ENCODE measurements at regions not wholly inside any gene's neighbourhood (a gene's known extent, or its start where the extent isn't known, plus 50 kb on each side); places are given as distances from the start of the nearest gene placed in this dataset.

DNA sequence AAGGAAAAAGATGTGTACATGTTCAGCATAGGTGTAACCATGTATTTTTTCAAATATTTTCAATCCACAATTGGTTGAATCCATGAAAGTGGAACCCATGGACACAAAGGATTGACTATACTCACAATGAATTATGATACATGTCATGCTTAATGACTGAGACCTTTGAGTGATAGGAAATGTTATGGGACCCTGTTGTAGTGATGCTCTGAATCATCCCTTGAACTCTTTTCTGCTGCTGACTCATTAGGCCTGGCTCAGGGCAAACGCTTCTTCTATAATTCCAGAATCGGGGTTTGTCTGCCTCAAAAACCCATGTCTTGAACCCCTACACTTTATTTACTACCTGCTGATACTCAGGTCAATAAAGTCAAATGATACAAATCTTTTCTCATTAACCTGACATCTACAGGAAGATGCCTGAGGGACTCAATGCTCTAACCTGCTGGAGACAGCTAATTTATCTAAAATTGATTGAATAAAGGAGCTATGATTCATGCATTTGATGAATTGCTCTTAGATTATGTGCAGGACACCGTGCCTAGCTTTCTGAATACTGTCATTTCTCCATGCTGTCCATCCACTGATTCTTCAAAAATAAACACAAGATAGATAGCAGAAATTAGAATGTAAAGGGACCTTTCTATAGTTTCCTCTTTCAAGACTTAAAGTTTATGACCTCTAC, 260.1 kb downstream of the PRELID2 start:
- no peak overlapping the region for H3K4me3 ChIP-seq (ENCODE audit: low read depth, low read length)
- TF ChIP-seq, protein P1, sequence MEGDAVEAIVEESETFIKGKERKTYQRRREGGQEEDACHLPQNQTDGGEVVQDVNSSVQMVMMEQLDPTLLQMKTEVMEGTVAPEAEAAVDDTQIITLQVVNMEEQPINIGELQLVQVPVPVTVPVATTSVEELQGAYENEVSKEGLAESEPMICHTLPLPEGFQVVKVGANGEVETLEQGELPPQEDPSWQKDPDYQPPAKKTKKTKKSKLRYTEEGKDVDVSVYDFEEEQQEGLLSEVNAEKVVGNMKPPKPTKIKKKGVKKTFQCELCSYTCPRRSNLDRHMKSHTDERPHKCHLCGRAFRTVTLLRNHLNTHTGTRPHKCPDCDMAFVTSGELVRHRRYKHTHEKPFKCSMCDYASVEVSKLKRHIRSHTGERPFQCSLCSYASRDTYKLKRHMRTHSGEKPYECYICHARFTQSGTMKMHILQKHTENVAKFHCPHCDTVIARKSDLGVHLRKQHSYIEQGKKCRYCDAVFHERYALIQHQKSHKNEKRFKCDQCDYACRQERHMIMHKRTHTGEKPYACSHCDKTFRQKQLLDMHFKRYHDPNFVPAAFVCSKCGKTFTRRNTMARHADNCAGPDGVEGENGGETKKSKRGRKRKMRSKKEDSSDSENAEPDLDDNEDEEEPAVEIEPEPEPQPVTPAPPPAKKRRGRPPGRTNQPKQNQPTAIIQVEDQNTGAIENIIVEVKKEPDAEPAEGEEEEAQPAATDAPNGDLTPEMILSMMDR (IDR thresholded peaks at IDR 0.05; ENCODE audit: borderline replicate concordance, insufficient read depth, low read depth, low read length), result no peak

DNA sequence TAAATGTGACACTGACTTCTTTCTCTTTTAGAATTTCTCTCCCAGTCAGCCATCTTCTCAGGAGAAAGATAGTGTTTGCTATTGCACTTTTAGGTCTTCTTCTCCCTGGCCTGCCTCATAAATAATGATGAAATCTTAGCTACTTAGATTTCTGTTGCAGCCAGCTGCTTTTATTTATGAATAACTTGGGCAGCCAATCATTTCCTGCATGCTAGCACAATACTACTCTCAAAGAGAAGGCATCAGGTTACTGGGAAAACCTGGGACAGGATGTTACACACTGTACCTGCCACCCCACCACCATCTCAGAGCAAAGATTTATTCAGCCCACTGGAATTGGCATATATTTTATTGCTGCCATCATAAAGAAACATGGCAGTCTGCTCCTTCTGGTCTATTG, 266.6 kb downstream of the PRELID2 start:
- TF ChIP-seq, protein P1 (IDR thresholded peaks at IDR 0.05; ENCODE audit: borderline replicate concordance, insufficient read depth, low read depth, low read length), result no peak

DNA sequence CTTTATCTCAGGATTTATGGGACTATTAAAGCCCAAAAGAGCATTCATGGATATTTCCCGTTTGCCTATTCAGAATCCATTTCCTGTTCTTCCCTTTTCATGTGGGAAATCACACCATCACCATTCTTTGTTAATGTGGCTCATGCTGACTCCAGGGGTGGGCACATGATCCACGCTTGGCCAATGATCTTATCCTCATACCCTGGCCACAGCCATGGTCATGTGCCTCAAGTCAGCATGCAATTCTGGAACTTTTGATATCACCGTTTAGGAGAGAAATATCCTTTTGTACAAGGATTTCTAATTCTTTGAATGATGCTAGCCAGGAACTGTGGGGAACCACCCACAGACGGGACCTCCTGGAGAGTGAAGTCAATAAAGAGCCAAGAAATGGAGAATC, 272.2 kb downstream of the PRELID2 start:
- H3K4me3 ChIP-seq (ENCODE audit: low read depth, low read length), result no peak overlapping the region
- TF ChIP-seq, protein P1 (IDR thresholded peaks at IDR 0.05; ENCODE audit: borderline replicate concordance, insufficient read depth, low read depth, low read length), result no peak

More for the DNA sequence above, 266.6 kb downstream of the PRELID2 start:
- no peak overlapping the region for H3K4me3 ChIP-seq (ENCODE audit: low read depth, low read length)

DNA sequence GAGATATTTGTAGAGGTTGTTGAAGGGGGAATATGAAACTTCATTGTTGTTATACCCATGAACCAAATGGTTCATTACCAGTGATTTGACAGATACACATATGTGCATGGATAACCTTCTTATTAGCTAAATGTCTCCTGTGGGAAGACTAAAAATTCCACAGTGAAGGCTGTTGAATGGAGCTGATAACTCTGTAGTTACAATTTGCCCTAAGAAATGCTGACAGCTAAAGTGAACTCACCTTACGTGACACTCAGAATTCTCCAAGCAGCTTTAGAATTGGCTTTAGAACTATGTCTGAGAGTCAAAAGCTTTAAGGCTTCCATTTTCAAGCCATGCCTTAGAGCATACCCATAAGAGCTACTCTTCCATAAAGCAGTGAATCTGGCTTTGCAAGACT, 276.9 kb downstream of the PRELID2 start:
- no peak overlapping the region for H3K4me3 ChIP-seq (ENCODE audit: low read depth, low read length)
- TF ChIP-seq, protein P1 (IDR thresholded peaks at IDR 0.05; ENCODE audit: borderline replicate concordance, insufficient read depth, low read depth, low read length), result no peak

DNA sequence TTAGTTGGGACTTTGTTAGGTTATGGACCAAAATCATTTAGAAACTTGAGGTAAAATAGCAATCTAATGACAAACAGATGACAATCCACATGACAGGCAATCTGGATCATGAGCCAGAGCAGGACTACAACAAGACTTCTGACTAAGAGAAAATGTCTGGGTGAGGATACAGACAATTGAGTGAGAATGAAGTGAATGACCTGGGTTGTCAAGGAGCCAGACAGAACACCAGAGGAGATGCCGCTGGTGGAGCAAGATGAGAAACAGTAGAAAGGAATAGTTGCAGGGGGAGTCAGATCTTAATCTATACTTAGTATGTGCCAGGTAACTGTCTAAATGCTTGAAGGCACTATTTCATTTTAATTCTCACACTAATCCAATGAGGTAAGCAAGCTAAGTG, 277.8 kb downstream of the PRELID2 start:
- TF ChIP-seq, protein P1 (IDR thresholded peaks at IDR 0.05; ENCODE audit: borderline replicate concordance, insufficient read depth, low read depth, low read length), result no peak
- H3K4me3 ChIP-seq (ENCODE audit: low read depth, low read length), result no peak overlapping the region

DNA sequence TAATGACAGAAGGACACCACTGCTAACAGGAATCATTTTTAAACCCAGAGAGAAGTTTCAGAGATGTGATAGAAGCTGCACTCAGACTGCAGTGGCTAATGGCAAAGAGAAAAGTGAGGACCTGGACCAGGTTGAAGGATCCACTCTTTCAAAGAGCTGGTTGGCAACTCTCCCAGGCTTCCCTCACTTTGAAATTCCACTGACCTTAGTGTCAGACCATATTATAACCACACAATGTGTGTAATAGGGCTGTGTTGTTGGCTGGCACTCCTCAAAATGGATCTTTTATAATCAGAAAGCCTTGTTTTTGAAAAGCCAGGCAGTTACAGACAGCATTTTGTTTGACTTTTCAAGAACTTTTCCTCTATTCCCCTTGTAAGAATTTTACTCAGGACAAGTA, 280.7 kb downstream of the PRELID2 start:
- TF ChIP-seq, protein P1 (IDR thresholded peaks at IDR 0.05; ENCODE audit: borderline replicate concordance, insufficient read depth, low read depth, low read length), result no peak
- no peak overlapping the region for H3K4me3 ChIP-seq (ENCODE audit: low read depth, low read length)

DNA sequence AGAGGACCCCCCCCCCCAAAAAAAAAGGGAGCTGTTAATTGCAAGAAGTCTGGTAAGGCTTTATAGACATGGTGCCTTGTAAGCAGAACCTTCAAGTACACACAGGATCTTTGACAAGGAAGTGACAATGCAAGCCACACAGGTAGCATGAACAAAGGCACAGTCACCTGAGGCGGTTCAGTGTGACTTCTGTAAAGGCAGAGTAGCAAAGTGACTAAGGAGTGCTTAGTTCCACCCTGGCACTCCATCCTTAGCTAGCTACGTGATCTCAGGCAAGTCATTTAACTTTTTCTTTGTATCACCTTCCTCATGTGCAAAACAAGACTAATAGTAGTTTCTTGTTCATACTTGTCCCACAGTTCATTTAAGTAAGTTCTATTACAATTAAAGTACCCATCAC, 282.0 kb downstream of the PRELID2 start:
- H3K4me3 ChIP-seq (ENCODE audit: low read depth, low read length), result no peak overlapping the region
- TF ChIP-seq, protein P1 (IDR thresholded peaks at IDR 0.05; ENCODE audit: borderline replicate concordance, insufficient read depth, low read depth, low read length), result no peak

Measured in GM12875 (cell line).